Right ventricle myocardium inferior (tissue), 1 donor: ENCODE measurements at regions not wholly inside any gene's neighbourhood (a gene's known extent, or its start where the extent isn't known, plus 50 kb on each side); places are given as distances from the start of the nearest gene placed in this dataset.

Experiments used
- ATAC-seq: fragments of 200-7000 bp; cut with Tn5 transposase; one replicate; pipeline ENCODE4 v1.9.1; 2020; ENCODE audit warnings: mild to moderate bottlenecking, moderate library complexity
- DNase-seq: peaks from one replicate; pipeline ENCODE4 v3.0.0; 2021; ENCODE audit errors: missing footprints
- intact Hi-C: fragments of 100-400 bp; cut with DNase I; formaldehyde crosslinking; loops from one replicate; pipeline ENCODE4 v1.11.0; 2022
- donor health status: DM: no; HTN: yes; CAD: no; lungs with severe emphysema.

GRCh38 chr3:106010829-106011228, 142.0 kb upstream of the CBLB start:
- DNase-seq (no peak), ATAC-seq (no peak)
- intact Hi-C loops = no loop called here

GRCh38 chr3:106013971-106014370, 145.2 kb upstream of the CBLB start:
- intact Hi-C loops = no loop called here
- DNase-seq (no peak), ATAC-seq (no peak)

DNA sequence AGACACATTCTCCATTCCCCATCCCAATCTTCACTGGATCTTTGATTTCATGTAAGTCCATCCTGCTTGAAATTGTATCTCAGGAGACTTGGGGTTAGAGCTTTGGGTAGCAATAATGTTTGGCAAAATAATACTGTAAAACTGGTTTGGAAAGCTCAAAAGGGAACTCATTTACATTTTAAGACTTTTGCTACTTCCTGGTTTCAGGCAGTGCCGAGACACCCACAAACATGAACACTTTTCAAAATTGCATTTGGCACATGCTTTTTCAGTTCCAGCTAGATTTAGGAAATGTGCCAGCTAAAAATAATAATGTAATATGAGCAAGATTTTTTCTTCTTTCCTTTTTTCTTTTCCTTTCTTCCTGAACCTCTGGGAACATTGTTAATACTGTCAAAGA, 145.7 kb upstream of the CBLB start:
- DNase-seq (no peak), ATAC-seq (no peak)
- intact Hi-C loops = no loop called here

GRCh38 chr3:106014971-106015370, 146.2 kb upstream of the CBLB start:
- intact Hi-C loops = no loop called here
- ATAC-seq = no peak

DNA sequence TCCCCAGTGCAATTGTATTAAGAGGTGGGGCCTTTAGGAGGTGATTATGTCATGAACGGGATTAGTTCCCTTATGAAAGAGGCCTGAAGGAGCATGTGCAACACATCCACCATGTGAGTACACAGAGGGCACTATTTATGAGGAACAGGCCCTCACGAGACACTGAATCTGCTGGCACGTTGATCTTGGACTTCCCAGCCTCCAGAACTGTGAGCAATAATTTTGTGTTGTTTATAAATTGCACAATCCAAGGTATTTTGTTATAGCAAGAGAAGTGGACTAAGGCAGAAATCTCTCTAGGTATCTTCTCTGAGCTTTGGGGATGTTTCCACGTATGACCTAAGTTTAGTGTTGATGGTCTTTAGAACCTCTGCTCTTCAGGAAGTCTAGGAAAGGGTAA, 149.3 kb upstream of the CBLB start:
- DNase-seq (no peak), ATAC-seq (no peak)
- intact Hi-C loops = no loop called here

More at GRCh38 chr3:106014971-106015370, 146.2 kb upstream of the CBLB start:
- DNase-seq = no peak

DNA sequence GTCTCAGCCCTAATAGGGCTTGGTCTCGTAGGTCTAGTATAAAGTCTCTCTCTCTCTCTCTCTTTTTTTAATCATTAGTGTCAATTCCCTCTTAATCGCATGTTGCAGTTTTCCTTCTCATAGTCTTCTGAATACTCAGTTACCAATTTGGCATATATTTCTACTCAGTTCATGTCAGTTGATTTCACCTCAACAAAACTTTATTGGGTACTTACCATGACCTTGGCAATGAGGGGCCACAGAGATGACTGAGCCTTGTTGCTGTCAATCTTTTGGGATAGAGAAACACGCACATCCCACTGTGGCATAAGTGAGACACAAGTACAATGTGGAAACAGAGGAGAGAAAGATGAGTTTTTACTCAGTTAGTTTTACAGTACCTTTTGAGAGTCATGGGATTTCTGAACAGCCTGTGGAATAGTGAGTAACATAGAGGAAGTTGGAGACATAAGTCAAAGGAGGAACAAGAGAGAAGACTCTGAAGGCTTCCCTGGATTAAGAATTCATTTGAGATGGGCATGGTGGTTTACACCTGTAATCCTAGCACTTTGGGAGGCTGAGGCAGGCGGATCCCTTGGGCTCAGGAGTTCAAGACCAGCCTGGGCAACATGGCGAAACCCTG, 150.2 kb upstream of the CBLB start:
- ATAC-seq (no peak), DNase-seq (no peak)
- intact Hi-C loops = no loop called here

DNA sequence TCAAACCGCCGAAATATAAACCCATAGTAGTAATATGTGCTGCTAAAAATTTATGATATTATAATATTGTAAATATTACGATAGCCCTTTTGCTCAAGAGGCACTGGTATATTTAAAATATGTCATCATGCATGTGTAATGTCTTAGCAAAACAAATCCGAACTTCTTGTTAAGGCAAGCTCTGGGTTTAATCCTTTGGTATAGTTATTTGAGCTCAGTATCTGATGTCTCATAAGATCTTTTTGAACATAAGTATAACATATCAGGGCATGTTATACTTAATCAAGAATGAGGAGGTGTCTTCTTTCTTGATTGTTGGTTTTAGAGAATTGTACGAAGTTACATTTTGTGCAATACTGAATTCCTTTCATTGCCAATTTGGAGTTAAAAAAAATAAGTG, 154.1 kb upstream of the CBLB start:
- intact Hi-C loops = no loop called here
- ATAC-seq (no peak), DNase-seq (no peak)

GRCh38 chr3:106025151-106025722, 156.4 kb upstream of the CBLB start:
- DNase-seq (peak; percentile 68), ATAC-seq (peak; percentile 88)
- intact Hi-C loops = no loop called here

GRCh38 chr3:106029954-106030626, 161.3 kb upstream of the CBLB start:
- no peak for ATAC-seq
- no peak for DNase-seq
- intact Hi-C loops = no loop called here

GRCh38 chr3:106030627-106030963, 161.8 kb upstream of the CBLB start:
- intact Hi-C loops = no loop called here
- ATAC-seq (no peak), DNase-seq (no peak)

DNA sequence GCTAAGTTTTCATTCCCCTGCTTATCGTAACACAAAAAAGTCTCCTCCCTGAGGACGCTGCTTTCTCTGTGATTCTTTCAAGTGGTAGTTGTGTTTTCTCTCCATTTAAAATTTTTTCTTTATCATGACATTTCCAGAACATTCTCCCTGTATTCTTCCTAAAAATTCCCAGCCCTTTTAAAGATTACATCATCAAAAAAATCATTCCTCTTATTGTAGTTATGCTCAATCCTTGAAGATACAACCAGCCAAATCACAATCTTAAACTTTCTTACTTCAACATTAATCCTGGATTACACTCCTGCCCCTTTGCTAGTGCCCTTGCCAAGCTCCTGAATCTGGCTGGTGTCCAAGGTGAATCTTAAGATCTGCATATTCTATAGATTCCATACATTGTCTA, 163.7 kb upstream of the CBLB start:
- DNase-seq (no peak), ATAC-seq (no peak)
- intact Hi-C loops = no loop called here

- intact Hi-C loops = no loop called here
- DNase-seq (no peak), ATAC-seq (no peak)
Observed at GRCh38 chr3:106033654-106034053, 164.8 kb upstream of the CBLB start.

- DNase-seq (no peak), ATAC-seq (no peak)
- intact Hi-C loops = no loop called here
Observed at GRCh38 chr3:106034313-106034712, 165.5 kb upstream of the CBLB start.

- ATAC-seq = no peak
- intact Hi-C loops = no loop called here
- no peak for DNase-seq
Observed at GRCh38 chr3:106035619-106036018, 166.8 kb upstream of the CBLB start.

- intact Hi-C loops = no loop called here
- DNase-seq (no peak), ATAC-seq (no peak)
Observed at GRCh38 chr3:106036696-106037095, 167.9 kb upstream of the CBLB start.

DNA sequence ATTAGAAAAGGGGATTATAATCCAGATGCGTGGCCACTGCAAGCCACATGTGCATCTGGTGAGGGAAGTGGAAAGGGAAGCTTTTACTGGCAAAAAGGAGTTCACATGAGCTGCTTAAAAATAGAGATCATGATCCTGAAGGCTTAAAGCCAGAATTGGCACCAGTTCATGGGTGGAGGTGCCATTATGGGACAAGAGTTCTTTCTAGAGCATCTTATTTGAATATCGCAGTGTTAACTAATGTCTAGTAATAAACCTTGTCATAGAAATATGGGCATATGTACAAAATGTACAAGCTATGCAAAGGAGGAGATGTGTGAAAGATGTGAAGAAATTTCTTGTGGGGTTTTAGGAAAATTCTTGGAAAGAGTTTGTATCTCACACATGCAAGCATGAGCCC, 178.4 kb upstream of the CBLB start:
- DNase-seq (no peak), ATAC-seq (no peak)
- intact Hi-C loops = no loop called here

- ATAC-seq = no peak
- no peak for DNase-seq
- intact Hi-C loops = no loop called here
Observed at GRCh38 chr3:106048946-106049481, 180.2 kb upstream of the CBLB start.

DNA sequence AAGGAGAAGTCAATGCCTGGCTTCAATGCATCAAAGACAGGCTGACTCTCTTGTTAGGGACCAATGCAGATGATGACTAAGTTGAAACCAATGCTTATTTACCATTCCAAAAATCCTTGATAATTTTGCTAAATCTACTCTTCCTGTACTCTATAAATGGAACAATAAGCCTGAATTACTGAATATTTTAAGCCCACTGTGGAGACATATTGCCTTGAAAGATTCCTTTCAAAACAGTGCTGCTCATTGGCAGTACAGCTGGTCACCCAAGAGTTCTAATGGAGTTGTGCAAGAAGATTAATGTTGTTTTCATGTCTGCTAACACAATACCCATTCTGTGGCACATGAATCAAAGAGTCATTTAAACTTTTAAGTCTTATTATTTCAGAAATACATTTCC, 181.0 kb upstream of the CBLB start:
- intact Hi-C loops = no loop called here
- DNase-seq (no peak), ATAC-seq (no peak)

- ATAC-seq (no peak), DNase-seq (no peak)
- intact Hi-C loops = no loop called here
Observed at GRCh38 chr3:106056931-106057330, 188.1 kb upstream of the CBLB start.

GRCh38 chr3:106058475-106058874, 189.7 kb upstream of the CBLB start:
- intact Hi-C loops = no loop called here
- ATAC-seq (peak; percentile 89), DNase-seq (no peak)
